CD14-positive monocyte (primary cell): ENCODE measurements at regions not wholly inside any gene's neighbourhood (a gene's known extent, or its start where the extent isn't known, plus 50 kb on each side); places are given as distances from the start of the nearest gene placed in this dataset.

Experiments
- DNase-seq, 3 donors: peaks; one replicate each; pipeline ENCODE4 v3.0.0-alpha.2; 2011 to 2022
- H2AFZ ChIP-seq: 2 replicates; pipeline ENCODE4 v1.6.0; 2012; ENCODE audit warnings: mild to moderate bottlenecking, low read depth, low read length, inconsistent platforms; ENCODE audit not compliant: insufficient read depth, poor library complexity, severe bottlenecking
- H3K27ac ChIP-seq, 2 donors: 1 replicate in 1 of 2; 2 replicates in 1 of 2; pipeline ENCODE4 v1.5.1; 2012 to 2013; ENCODE audit warnings: low read length in 2 of 2, control low read depth in 1 of 2, inconsistent platforms in 1 of 2, low read depth in 1 of 2, mild to moderate bottlenecking in 1 of 2
- H3K27me3 ChIP-seq, 2 donors: one replicate each; pipeline versions ENCODE4 v1.6.0 to v1.6.1; 2011 to 2013; ENCODE audit warnings: low read length in 2 of 2; ENCODE audit not compliant: control insufficient read depth in 2 of 2, insufficient read depth in 2 of 2
- H3K36me3 ChIP-seq, 2 donors: replicated peaks in 1 of 2; 1 replicate in 1 of 2; 2 replicates in 1 of 2; pipeline versions ENCODE4 v1.5.1 to v1.6.1; 2012 to 2013; ENCODE audit warnings: low read length in 2 of 2, control low read depth in 1 of 2, inconsistent platforms in 1 of 2, mild to moderate bottlenecking in 1 of 2; ENCODE audit not compliant: insufficient read depth in 2 of 2, control insufficient read depth in 1 of 2
- H3K4me1 ChIP-seq, 2 donors: 1 replicate in 1 of 2; 2 replicates in 1 of 2; pipeline versions ENCODE4 v1.5.1 to v1.6.1; 2012 to 2013; ENCODE audit warnings: low read length in 2 of 2, control low read depth in 1 of 2, inconsistent platforms in 1 of 2, mild to moderate bottlenecking in 1 of 2, moderate library complexity in 1 of 2; ENCODE audit not compliant: insufficient read depth in 2 of 2, control insufficient read depth in 1 of 2
- H3K4me2 ChIP-seq: replicated peaks from 2 replicates; pipeline ENCODE3; 2012; ENCODE audit warnings: low read length, moderate library complexity, mild to moderate bottlenecking; ENCODE audit not compliant: poor library complexity, severe bottlenecking; ENCODE audit errors: extremely low read depth
- H3K4me3 ChIP-seq, 3 experiments: fragments of 200-600 bp in 1 of 3; sonication (generic) in 1 of 3; replicated peaks in 1 of 3; 1 replicate in 2 of 3; 2 replicates in 1 of 3; pipeline ENCODE4 v1.5.1; 2011 to 2013; ENCODE audit warnings: low read length in 3 of 3, mild to moderate bottlenecking in 3 of 3, control low read depth in 2 of 3, low read depth in 2 of 3, inconsistent platforms in 1 of 3, moderate library complexity in 1 of 3
- H3K79me2 ChIP-seq: 2 replicates; pipeline ENCODE4 v1.6.0; 2012; ENCODE audit warnings: mild to moderate bottlenecking, control low read depth, inconsistent platforms, low read length, moderate library complexity; ENCODE audit not compliant: insufficient read depth
- H3K9ac ChIP-seq: 2 replicates; pipeline ENCODE4 v1.6.0; 2017; ENCODE audit warnings: low read length, mild to moderate bottlenecking; ENCODE audit not compliant: insufficient read depth, poor library complexity, severe bottlenecking
- H3K9me3 ChIP-seq, 2 donors: replicated peaks in 1 of 2; 1 replicate in 1 of 2; 2 replicates in 1 of 2; pipeline versions ENCODE4 v1.5.1 to v1.6.1; 2012 to 2013; ENCODE audit warnings: low read length in 2 of 2, control low read depth in 1 of 2; ENCODE audit not compliant: control insufficient read depth in 1 of 2, insufficient read depth in 1 of 2
- H4K20me1 ChIP-seq: 2 replicates; pipeline ENCODE4 v1.6.0; 2012; ENCODE audit warnings: mild to moderate bottlenecking, low read length, control low read depth, moderate library complexity; ENCODE audit not compliant: insufficient read depth
- H3K27ac Mint-ChIP-seq, 7 donors: one replicate each; pipeline ENCODE4 v1.8.0; 2020; ENCODE audit warnings: mild to moderate bottlenecking in 7 of 7, mixed read lengths in 7 of 7, moderate library complexity in 6 of 7, inconsistent platforms in 2 of 7
- H3K27me3 Mint-ChIP-seq, 3 donors: one replicate each; pipeline ENCODE4 v1.8.0; 2021 to 2022; ENCODE audit warnings: low read depth in 3 of 3, mild to moderate bottlenecking in 3 of 3, mixed read lengths in 3 of 3, moderate library complexity in 3 of 3, inconsistent platforms in 1 of 3
- H3K36me3 Mint-ChIP-seq, 2 donors: one replicate each; pipeline ENCODE4 v1.8.0; 2020; ENCODE audit warnings: mixed read lengths in 2 of 2, inconsistent platforms in 1 of 2, mild to moderate bottlenecking in 1 of 2
- H3K4me1 Mint-ChIP-seq: one replicate; pipeline ENCODE4 v1.8.0; 2020; ENCODE audit warnings: mild to moderate bottlenecking, mixed read lengths
- H3K4me3 Mint-ChIP-seq, 2 donors: one replicate each; pipeline ENCODE4 v1.8.0; 2020; ENCODE audit warnings: mild to moderate bottlenecking in 2 of 2, mixed read lengths in 2 of 2, moderate library complexity in 1 of 2
- H3K9me3 Mint-ChIP-seq, 7 donors: one replicate each; pipeline ENCODE4 v1.8.0; 2020 to 2022; ENCODE audit warnings: mixed read lengths in 7 of 7, mild to moderate bottlenecking in 6 of 7, moderate library complexity in 6 of 7, inconsistent platforms in 2 of 7
- WGBS: methylation state at CpG from one replicate; pipeline ENCODE4 v1.1.5; 2013; ENCODE audit warnings: missing lambda C conversion rate; ENCODE audit not compliant: insufficient coverage; 5-methylcytosine and 5-hydroxymethylcytosine counted together
- intact Hi-C, 2 donors: fragments of 100-400 bp; cut with micrococcal nuclease; formaldehyde crosslinking; loops; one replicate each; pipeline versions ENCODE4 v1.15.0 to v1.15.1; 2023
- TF ChIP-seq, protein P1 (sequence below): fragments of 200-600 bp; IDR thresholded peaks from one replicate; pipeline ENCODE4 v1.8.0; 2022; ENCODE audit warnings: antibody characterized with exemption, mild to moderate bottlenecking

DNA sequence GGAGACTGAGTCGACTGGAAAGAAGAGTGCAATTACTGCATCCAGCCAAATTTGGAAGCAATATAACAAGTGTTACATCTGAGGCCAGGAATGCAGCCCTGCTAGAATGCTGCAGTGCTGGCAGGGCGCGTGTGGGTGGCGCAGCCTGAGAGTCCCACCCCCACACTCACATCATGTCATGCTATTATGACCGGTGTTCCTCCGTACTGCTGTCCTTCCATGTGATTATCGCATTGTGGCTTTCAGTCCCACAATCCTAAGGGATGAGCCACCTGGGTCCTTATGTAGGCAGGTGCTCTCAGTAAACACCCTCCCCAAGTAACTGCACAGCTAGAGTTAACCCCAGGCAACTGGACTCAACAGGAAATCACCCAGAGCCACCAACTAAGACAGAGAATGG lies 122.6 kb upstream of the CPEB2 start:
- H3K4me3 Mint-ChIP-seq = no peak overlapping the region
- H3K27ac Mint-ChIP-seq = no peak overlapping the region
- peaks cover 16 to 21% of the 10 kb centered on the region in 2 donors for H3K4me1 ChIP-seq
- no peak overlapping the region for H2AFZ ChIP-seq
- H3K4me1 Mint-ChIP-seq = peaks cover 30% of the 10 kb centered on the region
- H3K4me2 ChIP-seq = no peak overlapping the region
- no peaks in the 10 kb centered on the region for H3K36me3 ChIP-seq
- no peaks in the 10 kb centered on the region for H3K27me3 ChIP-seq
- no peak for DNase-seq
- H3K4me3 ChIP-seq = no peak overlapping the region
- H3K9me3 ChIP-seq = no peaks in the 10 kb centered on the region
- H3K27ac ChIP-seq = no peak overlapping the region
- intact Hi-C loops = loop anchor here in 1 of 2 donors (5.0 kb wide), 1 partner anchor 123 kb away; the partner anchor contains the start of gene CPEB2
- WGBS = 97% methylated on average over 7 of the region's 7 CpGs
- H3K9me3 Mint-ChIP-seq = no peaks in the 10 kb centered on the region
- no peaks in the 10 kb centered on the region for H4K20me1 ChIP-seq
- H3K79me2 ChIP-seq = no peaks in the 10 kb centered on the region
- TF ChIP-seq, protein P1, sequence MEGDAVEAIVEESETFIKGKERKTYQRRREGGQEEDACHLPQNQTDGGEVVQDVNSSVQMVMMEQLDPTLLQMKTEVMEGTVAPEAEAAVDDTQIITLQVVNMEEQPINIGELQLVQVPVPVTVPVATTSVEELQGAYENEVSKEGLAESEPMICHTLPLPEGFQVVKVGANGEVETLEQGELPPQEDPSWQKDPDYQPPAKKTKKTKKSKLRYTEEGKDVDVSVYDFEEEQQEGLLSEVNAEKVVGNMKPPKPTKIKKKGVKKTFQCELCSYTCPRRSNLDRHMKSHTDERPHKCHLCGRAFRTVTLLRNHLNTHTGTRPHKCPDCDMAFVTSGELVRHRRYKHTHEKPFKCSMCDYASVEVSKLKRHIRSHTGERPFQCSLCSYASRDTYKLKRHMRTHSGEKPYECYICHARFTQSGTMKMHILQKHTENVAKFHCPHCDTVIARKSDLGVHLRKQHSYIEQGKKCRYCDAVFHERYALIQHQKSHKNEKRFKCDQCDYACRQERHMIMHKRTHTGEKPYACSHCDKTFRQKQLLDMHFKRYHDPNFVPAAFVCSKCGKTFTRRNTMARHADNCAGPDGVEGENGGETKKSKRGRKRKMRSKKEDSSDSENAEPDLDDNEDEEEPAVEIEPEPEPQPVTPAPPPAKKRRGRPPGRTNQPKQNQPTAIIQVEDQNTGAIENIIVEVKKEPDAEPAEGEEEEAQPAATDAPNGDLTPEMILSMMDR = no peak
- peaks cover 0 to 3% (median 2%) of the 10 kb centered on the region in 3 donors for H3K27me3 Mint-ChIP-seq
- no peak overlapping the region for H3K9ac ChIP-seq
- H3K36me3 Mint-ChIP-seq = no peaks in the 10 kb centered on the region

DNA sequence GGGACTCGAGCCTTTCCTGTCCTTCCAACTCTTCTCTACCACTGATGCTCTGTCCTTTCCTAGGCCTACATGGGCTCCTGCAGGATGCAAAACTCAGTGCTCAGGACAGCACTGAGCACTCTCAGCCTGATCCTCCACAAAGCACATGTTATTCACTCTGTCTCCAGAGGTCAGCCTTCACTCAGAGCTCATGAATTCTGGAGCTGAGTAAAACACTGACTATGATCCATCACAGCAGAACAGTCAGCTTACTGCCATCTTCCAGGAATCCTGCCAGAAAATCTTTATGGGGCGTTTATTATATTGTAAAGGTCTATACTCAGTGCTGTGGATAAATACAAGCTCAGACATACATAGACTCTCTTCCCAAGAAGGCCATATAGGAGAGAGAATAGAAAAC lies 121.5 kb upstream of the CPEB2 start:
- Histone ChIP-seq H3K4me1 (peaks cover 16 to 21% of the 10 kb centered on the region in 2 donors), H4K20me1 (no peaks in the 10 kb centered on the region), H3K4me3 (no peak overlapping the region), H3K9ac (no peak overlapping the region), H3K4me2 (no peak overlapping the region), H3K36me3 (no peaks in the 10 kb centered on the region), H3K27me3 (no peaks in the 10 kb centered on the region), H3K27ac (no peak overlapping the region), H3K79me2 (no peaks in the 10 kb centered on the region), H3K9me3 (no peaks in the 10 kb centered on the region), H2AFZ (no peak overlapping the region)
- peaks cover 28% of the 10 kb centered on the region for H3K4me1 Mint-ChIP-seq
- H3K36me3 Mint-ChIP-seq = no peaks in the 10 kb centered on the region
- no peaks in the 10 kb centered on the region for H3K9me3 Mint-ChIP-seq
- no peak overlapping the region for H3K4me3 Mint-ChIP-seq
- peaks cover 0 to 3% (median 2%) of the 10 kb centered on the region in 3 donors for H3K27me3 Mint-ChIP-seq
- TF ChIP-seq, protein P1 = no peak
- intact Hi-C loops = no loop called here
- WGBS = 86% methylated on average over 1 of the region's 2 CpGs
- no peak for DNase-seq
- no peak overlapping the region for H3K27ac Mint-ChIP-seq
